ENCODE measurements at regions not wholly inside any gene's neighbourhood (a gene's known extent, or its start where the extent isn't known, plus 50 kb on each side); places are given as distances from the start of the nearest gene placed in this dataset.

- TF ChIP-seq EZH2 (IDR thresholded peaks at IDR 0.05; ENCODE audit: borderline replicate concordance, low read length) (no peak), CTCF (IDR thresholded peaks at IDR 0.05; ENCODE audit: low read length) (no peak)
Measured at GRCh38 chr2:126048719-126049118, 607.2 kb upstream of the GYPC start.
